GM10266 (cell line): ENCODE measurements at regions not wholly inside any gene's neighbourhood (a gene's known extent, or its start where the extent isn't known, plus 50 kb on each side); places are given as distances from the start of the nearest gene placed in this dataset.

Source experiments
- DNase-seq: peaks from one replicate; pipeline ENCODE4 v3.0.0; 2012; ENCODE audit errors: extremely low spot score
- TF ChIP-seq, protein P1 (sequence below): IDR thresholded peaks from 2 replicates; pipeline ENCODE4 v1.5.1; 2012; ENCODE audit warnings: mild to moderate bottlenecking, low read depth; ENCODE audit not compliant: control insufficient read depth, insufficient read depth; ENCODE audit errors: missing control alignments

DNA sequence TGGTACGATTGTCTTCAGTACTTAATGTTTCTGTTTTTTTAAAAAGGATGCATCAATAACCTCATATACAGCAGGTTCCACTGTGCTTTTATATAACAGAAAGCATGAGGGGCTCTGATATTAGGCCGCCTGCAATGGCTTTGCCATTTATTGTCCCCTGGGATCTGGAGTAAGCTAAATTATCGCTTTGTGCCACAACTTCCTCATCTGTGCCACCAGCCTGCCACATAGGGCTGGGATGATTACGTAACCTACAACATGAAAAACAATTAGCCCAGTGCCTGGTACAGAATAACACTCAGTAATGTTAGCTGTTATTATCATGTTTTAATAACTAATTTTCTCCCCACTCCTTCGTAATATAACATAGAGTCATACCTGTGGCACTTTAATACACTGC, 65.5 kb upstream of the TRIM2 start:
- DNase-seq: no peak
- TF ChIP-seq, protein P1, sequence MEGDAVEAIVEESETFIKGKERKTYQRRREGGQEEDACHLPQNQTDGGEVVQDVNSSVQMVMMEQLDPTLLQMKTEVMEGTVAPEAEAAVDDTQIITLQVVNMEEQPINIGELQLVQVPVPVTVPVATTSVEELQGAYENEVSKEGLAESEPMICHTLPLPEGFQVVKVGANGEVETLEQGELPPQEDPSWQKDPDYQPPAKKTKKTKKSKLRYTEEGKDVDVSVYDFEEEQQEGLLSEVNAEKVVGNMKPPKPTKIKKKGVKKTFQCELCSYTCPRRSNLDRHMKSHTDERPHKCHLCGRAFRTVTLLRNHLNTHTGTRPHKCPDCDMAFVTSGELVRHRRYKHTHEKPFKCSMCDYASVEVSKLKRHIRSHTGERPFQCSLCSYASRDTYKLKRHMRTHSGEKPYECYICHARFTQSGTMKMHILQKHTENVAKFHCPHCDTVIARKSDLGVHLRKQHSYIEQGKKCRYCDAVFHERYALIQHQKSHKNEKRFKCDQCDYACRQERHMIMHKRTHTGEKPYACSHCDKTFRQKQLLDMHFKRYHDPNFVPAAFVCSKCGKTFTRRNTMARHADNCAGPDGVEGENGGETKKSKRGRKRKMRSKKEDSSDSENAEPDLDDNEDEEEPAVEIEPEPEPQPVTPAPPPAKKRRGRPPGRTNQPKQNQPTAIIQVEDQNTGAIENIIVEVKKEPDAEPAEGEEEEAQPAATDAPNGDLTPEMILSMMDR: no peak

DNA sequence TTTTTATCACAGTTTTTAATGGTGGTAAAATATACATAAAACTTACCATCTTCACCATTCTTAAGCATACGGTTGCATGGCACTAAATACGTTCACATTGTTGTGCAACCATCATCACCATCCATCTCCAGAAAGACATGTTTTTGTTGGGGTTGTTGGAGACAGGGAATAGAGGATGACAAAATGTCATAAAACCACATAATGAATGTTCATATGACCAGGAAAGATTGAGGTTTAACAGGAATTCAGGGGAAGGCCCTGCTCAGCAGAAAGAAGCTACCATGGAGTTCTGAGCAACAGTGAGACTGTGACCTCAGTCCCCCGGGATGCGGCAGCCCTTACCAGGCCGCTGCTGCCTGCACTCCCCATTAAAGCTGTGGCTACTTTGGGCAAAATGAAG, 63.9 kb upstream of the TRIM2 start:
- DNase-seq: no peak
- TF ChIP-seq, protein P1: no peak

DNA sequence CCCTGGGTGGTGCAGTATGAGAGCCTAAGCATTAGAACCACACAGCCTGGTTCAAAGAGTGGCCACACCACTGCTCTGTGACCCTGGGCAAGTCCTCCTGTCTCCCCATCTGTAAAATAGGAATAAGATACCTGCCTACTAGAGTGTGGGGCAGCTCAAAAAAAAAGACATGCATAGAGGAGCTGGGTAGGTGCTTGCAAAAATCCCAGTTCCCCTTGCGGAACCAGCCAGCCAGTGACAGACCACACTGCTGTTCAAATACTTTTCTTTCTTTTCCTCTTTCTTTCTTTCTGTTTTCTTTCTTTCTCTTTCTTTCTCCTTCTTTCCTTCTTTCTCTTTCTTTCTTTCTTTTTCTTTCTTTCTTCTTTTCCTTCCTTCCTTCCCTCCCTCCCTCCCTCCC, 63.0 kb upstream of the TRIM2 start:
- DNase-seq: no peak
- TF ChIP-seq, protein P1: no peak

DNA sequence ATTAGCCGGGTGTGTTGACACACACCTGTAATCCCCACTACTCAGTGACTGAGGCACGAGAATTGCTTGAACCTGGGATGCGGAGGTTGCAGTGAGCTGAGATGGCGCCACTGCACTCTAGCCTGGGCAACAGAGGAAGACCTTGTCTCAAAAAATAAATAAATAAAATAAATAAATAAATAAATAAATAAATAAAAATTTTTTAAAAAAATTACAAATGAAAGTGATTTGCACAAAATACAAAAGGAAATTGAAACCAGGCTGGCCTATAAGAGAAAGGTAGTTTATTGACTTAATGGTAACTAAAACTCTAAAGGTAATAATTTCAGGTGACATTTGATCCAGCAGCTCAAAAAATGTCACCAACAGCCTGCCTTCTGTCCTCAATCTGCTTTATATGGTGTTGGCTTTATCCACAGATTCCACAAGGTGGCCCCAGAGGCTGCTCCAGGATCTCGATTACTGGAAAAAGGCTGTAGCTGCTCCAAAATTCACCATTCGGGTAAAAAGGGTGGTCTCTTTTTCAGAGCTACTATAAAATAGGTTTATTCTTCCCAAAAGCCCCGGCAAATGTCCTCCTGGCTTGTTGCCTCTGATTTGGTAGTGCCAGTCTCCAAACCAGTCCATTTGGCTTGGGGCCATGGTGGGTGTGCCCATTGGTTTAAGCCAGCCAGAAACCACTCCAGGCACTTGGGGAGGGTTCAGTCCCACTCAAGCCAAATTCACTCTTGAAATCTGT, 61.4 kb upstream of the TRIM2 start:
- peak; percentile 52 for DNase-seq
- TF ChIP-seq, protein P1: peak; percentile 61

DNA sequence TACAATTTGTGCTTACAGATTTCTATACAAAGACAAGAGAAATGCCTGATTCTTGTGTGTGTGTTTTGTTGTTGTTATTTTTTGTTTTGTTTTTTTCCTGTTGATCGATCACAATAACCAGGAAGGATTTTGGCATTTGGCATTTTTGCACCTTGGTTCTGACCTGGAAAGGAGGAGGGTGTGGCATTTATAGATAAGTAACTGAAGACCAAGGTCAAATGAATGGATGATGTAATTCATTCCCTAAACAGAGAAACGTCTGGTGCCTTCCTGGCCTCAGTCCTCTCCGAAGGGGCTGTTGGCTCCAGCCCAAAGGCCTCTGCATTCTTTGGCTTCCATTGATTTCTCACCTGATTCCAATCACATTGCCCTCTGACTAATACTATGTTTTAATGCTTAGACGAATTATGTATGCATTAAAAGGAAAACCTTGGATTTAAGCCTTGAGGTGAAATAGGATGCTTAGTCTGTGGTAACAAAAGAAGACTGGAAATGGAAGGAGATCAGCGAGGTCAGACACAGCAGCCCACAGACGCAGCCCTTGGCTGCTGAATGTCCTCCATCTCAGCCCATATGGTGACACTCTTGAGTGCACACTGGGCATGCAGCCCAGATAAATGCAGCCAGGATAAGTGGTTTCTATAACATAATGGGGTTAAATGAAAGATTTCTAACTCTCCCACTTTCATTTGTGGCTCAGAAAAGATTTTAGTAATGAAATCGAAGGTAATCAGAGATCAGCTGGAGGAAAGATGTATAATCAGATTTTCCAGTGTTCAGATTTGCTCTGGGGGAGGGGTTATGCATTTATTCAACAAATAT, 60.5 kb upstream of the TRIM2 start:
- DNase-seq: no peak
- TF ChIP-seq, protein P1: no peak

DNA sequence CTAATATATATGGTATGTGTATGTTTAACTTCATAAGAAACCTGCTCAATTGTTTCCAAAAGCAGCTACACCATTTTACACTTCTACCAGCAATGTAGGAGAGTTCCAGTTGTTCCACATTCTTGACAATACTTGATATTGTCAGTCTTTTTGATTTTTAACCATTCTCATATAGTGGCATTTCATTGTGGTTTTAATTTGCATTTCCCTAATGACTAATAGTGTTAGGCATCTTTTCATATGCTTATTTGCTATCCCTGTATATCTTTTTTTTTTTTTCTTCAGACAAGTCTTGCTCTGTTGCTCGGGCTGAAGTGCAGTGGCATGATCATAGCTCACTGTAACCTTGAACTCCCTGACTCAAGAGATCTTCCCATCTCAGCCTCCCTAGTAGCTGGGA, 58.2 kb upstream of the TRIM2 start:
- TF ChIP-seq, protein P1: no peak
- no peak for DNase-seq

DNA sequence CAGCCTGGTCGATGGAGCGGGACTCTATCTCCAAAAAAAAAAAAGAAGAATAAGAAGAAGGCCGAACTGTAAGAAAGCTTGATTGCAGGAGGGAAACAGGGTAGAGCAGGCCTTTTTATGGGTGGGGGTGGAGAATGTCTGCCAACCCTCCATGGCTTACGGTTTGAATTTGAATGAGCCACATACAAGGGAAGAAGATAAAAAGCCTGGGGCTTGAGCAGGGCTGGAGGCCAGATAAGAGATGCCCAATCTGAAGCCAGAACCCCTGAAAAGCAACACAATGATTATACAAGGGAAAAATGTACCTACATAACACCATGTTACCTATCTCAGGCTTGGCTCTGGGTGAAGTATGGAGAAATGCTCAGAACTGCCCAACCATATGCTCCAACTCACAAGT, 57.3 kb upstream of the TRIM2 start:
- no peak for DNase-seq
- TF ChIP-seq, protein P1: no peak
